ENCODE measurements at regions not wholly inside any gene's neighbourhood (a gene's known extent, or its start where the extent isn't known, plus 50 kb on each side); places are given as distances from the start of the nearest gene placed in this dataset.
"Not testable (repeated sequence)": the region's sequence is repeated elsewhere in the genome, so short reads cannot be mapped to it uniquely, and the experiment has no call there.

DNA sequence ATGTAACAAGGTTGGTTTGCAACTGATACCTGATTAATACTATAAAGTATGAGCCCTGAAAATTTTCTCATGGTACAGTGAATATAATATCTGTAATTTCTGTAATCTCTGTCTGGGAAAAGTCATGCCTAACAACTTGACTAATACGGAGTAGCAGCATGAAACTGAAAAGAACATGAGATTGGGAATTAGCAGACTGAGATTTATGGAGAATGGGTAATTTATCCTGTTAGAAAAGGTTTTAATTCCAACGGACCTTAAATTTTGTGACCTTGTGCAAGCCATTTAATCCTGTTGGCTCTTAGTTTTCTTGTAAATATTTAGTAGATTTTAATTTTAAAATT, 90.2 kb upstream of the CMC1 start:
- Histone ChIP-seq H3K4me1 (ENCODE audit: insufficient read depth, low read length) (no peaks in the 10 kb centered on the region), H3K36me3 (ENCODE audit: insufficient read depth, low read length) (no peaks in the 10 kb centered on the region), H3K4me2 (ENCODE audit: insufficient read depth, low read length) (no peak overlapping the region), H3K27ac (ENCODE audit: low read depth, low read length) (no peak overlapping the region), H4K20me1 (ENCODE audit: insufficient read depth, low read length) (no peaks in the 10 kb centered on the region), H3K27me3 (ENCODE audit: insufficient read depth, low read length) (no peaks in the 10 kb centered on the region), H3K79me2 (ENCODE audit: insufficient read depth, low read length) (no peaks in the 10 kb centered on the region), H3K4me3 (ENCODE audit: insufficient read depth, low read length) (no peak overlapping the region), H3K9me3 (ENCODE audit: low read depth, low read length) (no peaks in the 10 kb centered on the region), H2AFZ (ENCODE audit: low read length) (no peak overlapping the region)
- TF ChIP-seq, protein P1, sequence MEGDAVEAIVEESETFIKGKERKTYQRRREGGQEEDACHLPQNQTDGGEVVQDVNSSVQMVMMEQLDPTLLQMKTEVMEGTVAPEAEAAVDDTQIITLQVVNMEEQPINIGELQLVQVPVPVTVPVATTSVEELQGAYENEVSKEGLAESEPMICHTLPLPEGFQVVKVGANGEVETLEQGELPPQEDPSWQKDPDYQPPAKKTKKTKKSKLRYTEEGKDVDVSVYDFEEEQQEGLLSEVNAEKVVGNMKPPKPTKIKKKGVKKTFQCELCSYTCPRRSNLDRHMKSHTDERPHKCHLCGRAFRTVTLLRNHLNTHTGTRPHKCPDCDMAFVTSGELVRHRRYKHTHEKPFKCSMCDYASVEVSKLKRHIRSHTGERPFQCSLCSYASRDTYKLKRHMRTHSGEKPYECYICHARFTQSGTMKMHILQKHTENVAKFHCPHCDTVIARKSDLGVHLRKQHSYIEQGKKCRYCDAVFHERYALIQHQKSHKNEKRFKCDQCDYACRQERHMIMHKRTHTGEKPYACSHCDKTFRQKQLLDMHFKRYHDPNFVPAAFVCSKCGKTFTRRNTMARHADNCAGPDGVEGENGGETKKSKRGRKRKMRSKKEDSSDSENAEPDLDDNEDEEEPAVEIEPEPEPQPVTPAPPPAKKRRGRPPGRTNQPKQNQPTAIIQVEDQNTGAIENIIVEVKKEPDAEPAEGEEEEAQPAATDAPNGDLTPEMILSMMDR (IDR thresholded peaks at IDR 0.05; ENCODE audit: extremely low read depth, low read depth, low read length): no peak
- DNase-seq (ENCODE audit: insufficient read length, low spot score, missing footprints): no peak

DNA sequence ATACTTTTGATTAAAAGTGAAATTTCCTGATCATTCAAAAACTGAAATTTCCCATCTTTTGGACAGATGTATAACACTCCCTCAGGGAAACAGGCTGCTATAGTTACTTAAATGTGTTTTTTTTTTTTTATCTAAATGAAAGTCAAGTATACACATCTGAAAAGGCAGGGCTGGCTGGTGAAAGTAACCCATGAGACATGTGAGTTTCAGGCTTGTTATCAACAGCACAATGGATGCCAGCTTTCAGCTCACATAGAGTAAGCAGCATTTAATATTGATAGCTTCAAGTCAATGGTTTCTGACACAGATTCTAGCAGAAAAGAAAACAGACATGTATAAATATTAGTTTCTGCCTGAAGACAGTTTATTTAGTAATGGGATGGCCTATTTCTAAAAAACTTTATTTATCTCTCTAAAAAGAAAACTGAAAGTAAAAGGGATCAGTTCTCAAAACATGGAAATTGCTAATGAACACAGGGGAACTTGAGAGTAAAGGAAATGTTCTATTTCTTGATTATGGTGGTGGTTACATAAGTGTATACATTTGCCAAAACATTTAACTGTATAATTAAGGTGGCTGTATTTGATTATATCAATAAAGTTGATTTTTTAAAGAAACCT, 89.7 kb upstream of the CMC1 start:
- no peaks in the 10 kb centered on the region for H3K79me2 ChIP-seq (ENCODE audit: insufficient read depth, low read length)
- H3K4me1 ChIP-seq (ENCODE audit: insufficient read depth, low read length): no peaks in the 10 kb centered on the region
- H3K9me3 ChIP-seq (ENCODE audit: low read depth, low read length): no peaks in the 10 kb centered on the region
- H3K4me3 ChIP-seq (ENCODE audit: insufficient read depth, low read length): no peak overlapping the region
- no peak for DNase-seq (ENCODE audit: insufficient read length, low spot score, missing footprints)
- peak overlapping the region; percentile 46 for H2AFZ ChIP-seq (ENCODE audit: low read length)
- H3K27ac ChIP-seq (ENCODE audit: low read depth, low read length): no peak overlapping the region
- H3K27me3 ChIP-seq (ENCODE audit: insufficient read depth, low read length): no peaks in the 10 kb centered on the region
- H3K4me2 ChIP-seq (ENCODE audit: insufficient read depth, low read length): peak overlapping the region; percentile 45
- TF ChIP-seq, protein P1 (IDR thresholded peaks at IDR 0.05; ENCODE audit: extremely low read depth, low read depth, low read length): no peak
- no peaks in the 10 kb centered on the region for H3K36me3 ChIP-seq (ENCODE audit: insufficient read depth, low read length)
- H4K20me1 ChIP-seq (ENCODE audit: insufficient read depth, low read length): no peaks in the 10 kb centered on the region

DNA sequence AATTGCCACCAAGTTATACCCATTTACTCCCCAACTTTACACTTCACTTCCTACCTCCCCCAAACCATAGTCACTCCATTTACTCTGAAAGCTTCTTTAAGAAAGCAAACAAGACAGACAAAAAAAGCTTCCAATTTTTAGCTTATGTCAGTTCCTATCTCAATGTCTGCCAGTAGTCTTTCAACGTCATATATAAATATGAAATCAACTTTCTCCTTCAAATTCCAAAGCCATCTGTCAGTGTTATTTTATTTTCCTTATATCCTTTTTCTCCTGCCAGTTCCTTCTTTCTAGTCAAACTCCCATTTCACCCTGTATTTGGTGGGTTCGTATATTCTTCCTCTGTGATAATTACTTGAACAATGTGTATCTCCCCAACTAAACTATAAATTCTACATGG, 85.8 kb upstream of the CMC1 start:
- Histone ChIP-seq H3K4me3 (ENCODE audit: insufficient read depth, low read length) (no peak overlapping the region), H3K79me2 (ENCODE audit: insufficient read depth, low read length) (no peaks in the 10 kb centered on the region), H4K20me1 (ENCODE audit: insufficient read depth, low read length) (no peaks in the 10 kb centered on the region), H3K4me2 (ENCODE audit: insufficient read depth, low read length) (no peak overlapping the region), H2AFZ (ENCODE audit: low read length) (no peak overlapping the region), H3K4me1 (ENCODE audit: insufficient read depth, low read length) (no peaks in the 10 kb centered on the region), H3K27me3 (ENCODE audit: insufficient read depth, low read length) (no peaks in the 10 kb centered on the region), H3K27ac (ENCODE audit: low read depth, low read length) (no peak overlapping the region), H3K9me3 (ENCODE audit: low read depth, low read length) (no peaks in the 10 kb centered on the region), H3K36me3 (ENCODE audit: insufficient read depth, low read length) (no peaks in the 10 kb centered on the region)
- no peak for DNase-seq (ENCODE audit: insufficient read length, low spot score, missing footprints)
- TF ChIP-seq, protein P1 (IDR thresholded peaks at IDR 0.05; ENCODE audit: extremely low read depth, low read depth, low read length): no peak

DNA sequence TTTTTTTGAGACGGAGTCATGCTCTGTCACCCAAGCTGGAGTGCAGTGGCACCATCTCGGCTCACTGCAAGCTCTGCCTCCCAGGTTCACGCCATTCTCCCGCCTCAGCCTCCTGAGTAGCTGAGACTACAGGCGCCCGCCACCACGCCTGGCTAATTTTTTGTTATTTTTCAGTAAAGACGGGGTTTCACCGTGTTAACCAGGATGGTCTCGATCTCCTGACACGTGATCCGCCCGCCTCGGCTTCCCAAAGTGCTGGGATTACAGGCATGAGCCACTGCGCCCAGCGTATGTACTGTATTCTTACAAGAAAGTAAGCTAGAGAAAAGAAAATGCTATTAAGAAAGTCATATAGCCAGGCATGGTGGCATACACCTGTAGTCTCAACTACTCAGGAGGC, 84.8 kb upstream of the CMC1 start:
- not testable (repeated sequence) for H3K27me3 ChIP-seq (ENCODE audit: insufficient read depth, low read length); H3K4me1 ChIP-seq (ENCODE audit: insufficient read depth, low read length); H3K4me2 ChIP-seq (ENCODE audit: insufficient read depth, low read length); H3K36me3 ChIP-seq (ENCODE audit: insufficient read depth, low read length); H2AFZ ChIP-seq (ENCODE audit: low read length); DNase-seq (ENCODE audit: insufficient read length, low spot score, missing footprints); H3K4me3 ChIP-seq (ENCODE audit: insufficient read depth, low read length); H3K79me2 ChIP-seq (ENCODE audit: insufficient read depth, low read length); H3K27ac ChIP-seq (ENCODE audit: low read depth, low read length); H3K9me3 ChIP-seq (ENCODE audit: low read depth, low read length); H4K20me1 ChIP-seq (ENCODE audit: insufficient read depth, low read length)
